ENCODE measurements at regions not wholly inside any gene's neighbourhood (a gene's known extent, or its start where the extent isn't known, plus 50 kb on each side); places are given as distances from the start of the nearest gene placed in this dataset.

DNA sequence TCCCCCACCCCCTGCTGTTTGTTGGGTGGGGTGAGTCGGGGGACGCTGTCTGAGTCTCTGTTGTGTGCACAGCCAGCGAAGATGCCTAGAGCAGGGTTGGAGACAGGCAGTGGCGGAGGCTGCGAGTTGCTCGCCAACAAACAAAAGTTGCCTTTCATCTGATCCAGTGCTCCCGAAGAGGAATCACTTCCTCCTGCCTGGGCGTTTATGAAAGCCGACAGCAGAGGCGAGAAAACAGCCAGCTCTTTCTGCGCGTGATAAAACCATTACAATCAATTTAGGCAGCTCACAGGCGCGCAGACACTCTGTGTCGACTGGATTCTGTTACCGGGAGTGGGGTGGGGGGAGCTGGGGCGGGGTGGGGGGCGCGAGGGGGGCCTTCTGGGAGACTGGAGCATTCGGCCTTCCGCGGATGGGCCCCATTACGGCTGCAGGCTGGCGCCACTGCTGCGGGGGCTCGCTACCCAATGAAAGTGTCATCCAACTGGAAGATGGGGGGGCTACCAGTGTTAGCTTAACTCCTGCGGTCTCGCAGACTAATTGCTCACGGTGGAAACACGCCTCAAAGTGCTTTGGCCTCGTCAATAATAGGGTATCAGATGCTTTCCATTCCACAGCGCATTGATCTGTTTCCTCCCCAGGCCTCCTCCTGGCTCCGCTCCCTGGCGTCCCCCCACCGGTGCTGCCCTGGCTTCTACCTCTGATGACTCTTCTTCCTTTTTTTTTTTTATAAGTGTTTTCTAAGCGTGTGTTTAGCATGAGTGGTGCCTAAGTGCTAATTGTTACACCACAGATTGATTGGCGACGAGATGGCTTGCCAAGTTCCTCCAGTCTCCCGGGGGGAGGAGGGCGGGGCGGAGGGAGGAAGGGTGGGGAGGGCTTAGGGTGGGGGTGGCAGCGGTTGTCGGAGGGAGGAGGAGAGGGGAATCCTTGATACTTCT, 678.4 kb downstream of the MED13L start:
- DNase-seq (ENCODE audit: low read depth) = no peak
- H3K4me3 ChIP-seq (ENCODE audit: low read depth, low read length) = no peak overlapping the region
- H3K27me3 ChIP-seq (ENCODE audit: control insufficient read depth, insufficient read depth, low read length) = peaks cover 9% of the 10 kb centered on the region
- TF ChIP-seq, protein P1, sequence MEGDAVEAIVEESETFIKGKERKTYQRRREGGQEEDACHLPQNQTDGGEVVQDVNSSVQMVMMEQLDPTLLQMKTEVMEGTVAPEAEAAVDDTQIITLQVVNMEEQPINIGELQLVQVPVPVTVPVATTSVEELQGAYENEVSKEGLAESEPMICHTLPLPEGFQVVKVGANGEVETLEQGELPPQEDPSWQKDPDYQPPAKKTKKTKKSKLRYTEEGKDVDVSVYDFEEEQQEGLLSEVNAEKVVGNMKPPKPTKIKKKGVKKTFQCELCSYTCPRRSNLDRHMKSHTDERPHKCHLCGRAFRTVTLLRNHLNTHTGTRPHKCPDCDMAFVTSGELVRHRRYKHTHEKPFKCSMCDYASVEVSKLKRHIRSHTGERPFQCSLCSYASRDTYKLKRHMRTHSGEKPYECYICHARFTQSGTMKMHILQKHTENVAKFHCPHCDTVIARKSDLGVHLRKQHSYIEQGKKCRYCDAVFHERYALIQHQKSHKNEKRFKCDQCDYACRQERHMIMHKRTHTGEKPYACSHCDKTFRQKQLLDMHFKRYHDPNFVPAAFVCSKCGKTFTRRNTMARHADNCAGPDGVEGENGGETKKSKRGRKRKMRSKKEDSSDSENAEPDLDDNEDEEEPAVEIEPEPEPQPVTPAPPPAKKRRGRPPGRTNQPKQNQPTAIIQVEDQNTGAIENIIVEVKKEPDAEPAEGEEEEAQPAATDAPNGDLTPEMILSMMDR (IDR thresholded peaks at IDR 0.05; ENCODE audit: insufficient read depth, low read length, poor library complexity, severe bottlenecking) = no peak
- H3K36me3 ChIP-seq (ENCODE audit: control insufficient read depth, insufficient read depth, low read length) = no peaks in the 10 kb centered on the region

DNA sequence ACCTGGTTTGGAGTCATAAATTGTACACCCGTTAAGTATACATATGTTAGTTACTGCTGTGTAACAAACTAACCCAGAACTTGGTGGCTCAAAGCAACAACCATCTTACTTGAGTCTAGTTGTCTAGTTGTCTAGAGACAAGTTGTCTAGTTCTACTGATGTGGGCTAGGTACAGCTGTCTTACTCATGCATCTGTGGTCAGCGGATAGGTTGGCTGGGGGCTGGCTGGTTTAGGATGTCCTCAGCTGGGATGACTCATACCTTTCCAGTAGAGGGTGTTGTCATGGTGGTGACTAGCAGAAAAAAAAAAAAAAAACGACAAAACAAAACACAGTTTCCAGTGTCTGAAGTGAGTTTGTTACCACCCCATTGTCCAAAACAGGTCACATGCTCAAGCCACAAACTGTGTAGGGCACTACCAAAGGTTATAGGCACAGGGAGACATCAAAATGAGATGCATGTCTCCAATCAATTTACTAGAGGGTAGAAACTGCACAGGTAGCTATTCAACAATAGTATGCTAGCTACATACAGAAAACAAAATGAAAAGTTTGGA, 680.3 kb downstream of the MED13L start:
- TF ChIP-seq, protein P1 (IDR thresholded peaks at IDR 0.05; ENCODE audit: insufficient read depth, low read length, poor library complexity, severe bottlenecking) = no peak

DNA sequence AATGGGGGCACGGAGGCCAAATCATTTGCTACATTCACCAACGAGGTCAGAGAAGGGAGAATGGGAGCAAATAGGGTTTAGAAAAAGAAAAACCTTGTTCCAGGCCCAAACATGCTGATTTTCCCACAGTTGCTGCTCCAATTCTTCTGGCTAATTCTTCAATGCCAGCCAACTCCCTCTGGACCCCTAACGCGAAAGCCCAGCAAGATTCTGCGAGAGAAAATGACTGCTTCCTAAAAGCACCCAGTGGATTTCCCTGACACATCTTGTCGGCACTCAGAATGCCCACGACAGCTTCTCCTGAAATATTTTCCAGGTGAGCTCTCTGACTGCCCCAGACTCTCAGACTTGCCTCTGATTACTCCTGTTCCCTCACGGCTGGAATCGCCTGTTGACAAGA, 689.4 kb downstream of the MED13L start:
- H3K4me3 ChIP-seq (ENCODE audit: low read depth, low read length) = no peak overlapping the region
- no peaks in the 10 kb centered on the region for H3K36me3 ChIP-seq (ENCODE audit: control insufficient read depth, insufficient read depth, low read length)
- no peaks in the 10 kb centered on the region for H3K27me3 ChIP-seq (ENCODE audit: control insufficient read depth, insufficient read depth, low read length)
- TF ChIP-seq, protein P1 (IDR thresholded peaks at IDR 0.05; ENCODE audit: insufficient read depth, low read length, poor library complexity, severe bottlenecking) = no peak
- DNase-seq (ENCODE audit: low read depth) = no peak

More for the DNA sequence above, 680.3 kb downstream of the MED13L start:
- no peak overlapping the region for H3K4me3 ChIP-seq (ENCODE audit: low read depth, low read length)
- H3K27me3 ChIP-seq (ENCODE audit: control insufficient read depth, insufficient read depth, low read length) = peaks cover 9% of the 10 kb centered on the region
- peak; percentile 34 for DNase-seq (ENCODE audit: low read depth)
- no peaks in the 10 kb centered on the region for H3K36me3 ChIP-seq (ENCODE audit: control insufficient read depth, insufficient read depth, low read length)

DNA sequence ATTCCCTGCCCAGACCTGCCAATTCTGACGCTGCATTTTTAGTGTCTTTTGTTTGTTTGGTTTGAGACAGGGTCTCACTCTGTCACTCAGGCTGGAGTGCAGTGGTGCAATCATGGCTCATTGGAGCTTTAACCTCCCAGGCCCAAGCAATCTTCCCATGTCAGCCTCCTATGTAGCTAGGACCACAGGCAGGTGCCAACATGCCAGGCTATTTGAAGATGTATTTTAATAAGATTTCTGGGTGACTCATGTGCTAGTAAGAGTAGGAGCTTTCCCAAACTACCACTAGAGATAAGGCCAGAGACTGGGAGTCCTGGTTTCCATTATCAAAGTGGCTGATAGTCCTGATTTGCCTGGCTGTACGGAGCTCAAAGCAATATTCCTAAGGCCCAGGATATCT, 693.3 kb downstream of the MED13L start:
- TF ChIP-seq, protein P1 (IDR thresholded peaks at IDR 0.05; ENCODE audit: insufficient read depth, low read length, poor library complexity, severe bottlenecking) = no peak
- no peak overlapping the region for H3K4me3 ChIP-seq (ENCODE audit: low read depth, low read length)
- DNase-seq (ENCODE audit: low read depth) = no peak

DNA sequence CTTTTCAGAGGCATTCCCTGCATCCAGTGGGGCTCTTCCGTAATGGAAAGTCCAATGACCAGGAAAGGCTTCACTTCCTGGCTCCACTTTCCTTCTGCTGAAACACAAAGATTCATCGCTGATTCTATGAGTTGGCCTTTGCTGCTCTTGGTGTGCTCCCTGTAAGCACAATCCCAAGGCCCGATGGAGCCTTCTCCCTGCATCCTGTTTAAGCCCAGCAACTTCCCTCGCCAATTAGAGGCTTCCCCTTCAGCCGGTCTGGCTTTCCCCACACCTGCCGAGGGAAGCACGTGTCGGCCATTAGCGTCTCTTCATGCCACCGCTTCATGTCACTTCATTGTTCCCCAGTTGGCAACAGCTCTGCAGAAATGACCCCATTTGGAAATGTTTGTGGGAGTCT, 693.9 kb downstream of the MED13L start:
- TF ChIP-seq, protein P1 (IDR thresholded peaks at IDR 0.05; ENCODE audit: insufficient read depth, low read length, poor library complexity, severe bottlenecking) = no peak
- no peak for DNase-seq (ENCODE audit: low read depth)
- Histone ChIP-seq H3K27me3 (ENCODE audit: control insufficient read depth, insufficient read depth, low read length) (no peaks in the 10 kb centered on the region), H3K36me3 (ENCODE audit: control insufficient read depth, insufficient read depth, low read length) (no peaks in the 10 kb centered on the region), H3K4me3 (ENCODE audit: low read depth, low read length) (no peak overlapping the region)

More for the DNA sequence above, 693.3 kb downstream of the MED13L start:
- H3K27me3 ChIP-seq (ENCODE audit: control insufficient read depth, insufficient read depth, low read length) = no peaks in the 10 kb centered on the region
- H3K36me3 ChIP-seq (ENCODE audit: control insufficient read depth, insufficient read depth, low read length) = no peaks in the 10 kb centered on the region

Data from kidney epithelial cell (primary cell).